ENCODE measurements at regions not wholly inside any gene's neighbourhood (a gene's known extent, or its start where the extent isn't known, plus 50 kb on each side); places are given as distances from the start of the nearest gene placed in this dataset.

DNA sequence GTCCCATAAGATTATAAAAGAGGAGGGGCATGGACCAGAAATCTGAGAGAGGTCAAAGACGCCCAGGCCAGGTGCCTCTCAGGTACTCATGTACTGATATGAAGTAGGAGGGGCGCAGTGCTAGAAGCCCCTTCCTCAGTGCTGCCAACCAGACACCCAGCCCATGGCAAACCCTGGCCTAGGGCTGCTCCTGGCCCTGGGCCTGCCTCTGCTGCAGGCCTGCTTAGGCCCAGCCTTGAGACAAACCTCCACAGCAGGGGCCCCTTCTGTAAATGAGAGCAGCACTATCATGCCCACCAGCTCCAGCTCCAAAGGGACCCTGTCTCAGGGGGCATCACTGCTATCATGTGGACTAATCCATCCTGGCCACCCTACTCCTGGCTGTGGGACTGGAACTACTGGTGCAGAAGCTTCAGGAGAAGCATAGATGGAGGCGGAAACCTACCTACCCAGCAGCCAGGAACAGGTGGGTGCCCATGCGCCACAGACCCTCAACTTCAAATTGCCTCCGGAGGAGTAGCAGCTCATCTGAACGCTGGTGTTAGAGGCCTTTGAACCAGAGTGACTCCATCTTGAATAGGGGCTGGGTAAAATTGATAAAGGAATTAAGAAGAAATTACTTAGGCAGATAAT, 72.4 kb upstream of the LGSN start:
- Histone ChIP-seq H3K14ac (ENCODE audit: insufficient read depth, low read length) (no peak overlapping the region; the same call in 1 of the 2 replicates), H4K5ac (ENCODE audit: insufficient read length, low read depth, low read length) (no peak overlapping the region), H3K4ac (ENCODE audit: low read depth, low read length) (no peak overlapping the region), H4K91ac (ENCODE audit: insufficient read length, low read depth, low read length) (no peak overlapping the region), H3K79me2 (ENCODE audit: insufficient read depth, low read length) (no peaks in the 10 kb centered on the region), H4K20me1 (ENCODE audit: control insufficient read depth, insufficient read depth, insufficient read length) (no peaks in the 10 kb centered on the region), H3K4me1 (ENCODE audit: insufficient read depth, low read length) (no peaks in the 10 kb centered on the region), H3K23ac (ENCODE audit: insufficient read length, low read depth, low read length) (no peak overlapping the region), H4K8ac (replicated peaks; ENCODE audit: insufficient read length, low read depth, low read length) (no peak overlapping the region), H2BK5ac (ENCODE audit: insufficient read length, low read length) (no peak overlapping the region), H3K18ac (ENCODE audit: insufficient read length, low read depth, low read length) (no peak overlapping the region), H3K9me3 (ENCODE audit: control insufficient read depth, low read depth, low read length) (no peaks in the 10 kb centered on the region), H3K56ac (ENCODE audit: insufficient read length, low read depth, low read length) (no peak overlapping the region), H2BK12ac (ENCODE audit: insufficient read length, low read depth, low read length) (no peak overlapping the region), H2BK20ac (ENCODE audit: low read depth, low read length, poor library complexity, severe bottlenecking) (no peak overlapping the region), H3T11ph (ENCODE audit: low read length) (no peak overlapping the region), H2BK15ac (ENCODE audit: low read depth, low read length) (no peak overlapping the region), H3K4me2 (ENCODE audit: insufficient read depth, insufficient read length, low read length) (no peak overlapping the region), H3K79me1 (ENCODE audit: insufficient read depth, low read depth, low read length, poor library complexity, severe bottlenecking) (no peaks in the 10 kb centered on the region), H3K9ac (ENCODE audit: extremely low read depth, insufficient read length, low read length) (no peak overlapping the region), H2AK5ac (ENCODE audit: insufficient read length, low read length) (no peak overlapping the region), H3K23me2 (ENCODE audit: insufficient read length, low read depth, low read length, poor library complexity, severe bottlenecking) (no peaks in the 10 kb centered on the region), H3K27ac (ENCODE audit: insufficient read length, low read depth, low read length) (no peak overlapping the region), H3K27me3 (ENCODE audit: insufficient read depth, low read length) (no peaks in the 10 kb centered on the region), H2BK120ac (ENCODE audit: low read depth, low read length, poor library complexity, severe bottlenecking) (no peak overlapping the region), H2AFZ (ENCODE audit: low read length) (no peak overlapping the region)
- Mint-ChIP-seq H3K27me3 (ENCODE audit: low read depth) (no peaks in the 10 kb centered on the region; the same call in 1 of the 2 replicates), H3K36me3 (ENCODE audit: insufficient read depth in 1 of 3, low read depth in 3 of 3) (no peaks in the 10 kb centered on the region; a peak in 1 of 7 replicates), H3K9me3 (peaks cover 0 to 6% of the 10 kb centered on the region in 2 experiments; a peak in 1 of 5 replicates), H3K4me1 (no peaks in the 10 kb centered on the region), H3K27ac (no peak overlapping the region), H3K4me3 (no peak overlapping the region)
- TF ChIP-seq CTCF (conservative IDR thresholded peaks at IDR 0.05), result no peak
- no peak for DNase-seq
- WGBS (ENCODE audit: extremely low coverage, insufficient read length, low lambda C conversion rate), result no CpG with 5 or more reads among the region's 6 CpGs

Data from H9 (cell line).